22Rv1 (cell line): ENCODE measurements at regions not wholly inside any gene's neighbourhood (a gene's known extent, or its start where the extent isn't known, plus 50 kb on each side); places are given as distances from the start of the nearest gene placed in this dataset.

ENCODE experiments used
- CTCF ChIP-seq: fragments of 450-650 bp; IDR thresholded peaks from 2 replicates; pipeline ENCODE4 v1.5.1; 2017; ENCODE audit warnings: mild to moderate bottlenecking
- ZFX ChIP-seq: fragments of 450-650 bp; IDR thresholded peaks from 2 replicates; pipeline ENCODE4 v1.6.1; 2017; ENCODE audit warnings: antibody characterized with exemption, borderline replicate concordance

GRCh38 chr3:176149567-176149966, 1047.7 kb downstream of the TBL1XR1 start:
- TF ChIP-seq CTCF (no peak), ZFX (no peak)
